ENCODE measurements at regions not wholly inside any gene's neighbourhood (a gene's known extent, or its start where the extent isn't known, plus 50 kb on each side); places are given as distances from the start of the nearest gene placed in this dataset.
A peak's percentile ranks its signal among the peaks of the same experiment; 100 is the strongest.

- intact Hi-C loops (cut with DNase I) = no loop called here
- no peak overlapping the region for H3K27ac ChIP-seq
- no peaks in the 10 kb centered on the region for H3K4me1 ChIP-seq (ENCODE audit: insufficient read depth)
- no peak for DNase-seq
- H3K9me3 ChIP-seq = no peaks in the 10 kb centered on the region
- no peaks in the 10 kb centered on the region for H3K27me3 ChIP-seq
- H3K36me3 ChIP-seq = no peaks in the 10 kb centered on the region
- 73 to 76% (median 75%) methylated on average over 3 of the region's 3 CpGs for WGBS, 3 donors
- TF ChIP-seq CTCF (IDR thresholded peaks at IDR 0.05) (no peak), EP300 (IDR thresholded peaks at IDR 0.05) (no peak), POLR2A (IDR thresholded peaks at IDR 0.05) (no peak)
- no peak overlapping the region for H3K4me3 ChIP-seq
Measured at GRCh38 chr14:51165415-51165814, 70.5 kb upstream of the TRIM9 start.

- TF ChIP-seq POLR2A (IDR thresholded peaks at IDR 0.05) (no peak), EP300 (IDR thresholded peaks at IDR 0.05) (no peak), CTCF (IDR thresholded peaks at IDR 0.05) (no peak)
- H3K36me3 ChIP-seq = no peaks in the 10 kb centered on the region
- H3K27ac ChIP-seq = peak overlapping the region; percentile 22 to 34
- H3K4me3 ChIP-seq = no peak overlapping the region
- intact Hi-C loops (cut with DNase I) = no loop called here
- no peaks in the 10 kb centered on the region for H3K9me3 ChIP-seq
- H3K4me1 ChIP-seq (ENCODE audit: insufficient read depth) = no peaks in the 10 kb centered on the region
- H3K27me3 ChIP-seq = no peaks in the 10 kb centered on the region
- DNase-seq = no peak
Measured at GRCh38 chr14:51167587-51168214, 72.3 kb upstream of the TMX1 start.

GRCh38 chr14:51168215-51168613 lies 71.8 kb upstream of the TMX1 start:
- Histone ChIP-seq H3K4me1 (ENCODE audit: insufficient read depth) (no peaks in the 10 kb centered on the region), H3K27me3 (no peaks in the 10 kb centered on the region), H3K36me3 (no peaks in the 10 kb centered on the region), H3K9me3 (no peaks in the 10 kb centered on the region), H3K4me3 (no peak overlapping the region), H3K27ac (peak overlapping the region; percentile 22 to 34)
- 16 to 25% (median 21%) methylated on average over 2 of the region's 2 CpGs for WGBS, 3 donors
- intact Hi-C loops (cut with DNase I) = no loop called here
- no peak for DNase-seq
- no peak for TF ChIP-seq POLR2A (IDR thresholded peaks at IDR 0.05)
- TF ChIP-seq EP300 (IDR thresholded peaks at IDR 0.05) = no peak
- TF ChIP-seq CTCF (IDR thresholded peaks at IDR 0.05) = no peak

GRCh38 chr14:51173863-51174262 lies 66.2 kb upstream of the TMX1 start:
- Histone ChIP-seq H3K36me3 (no peaks in the 10 kb centered on the region), H3K4me1 (ENCODE audit: insufficient read depth) (no peaks in the 10 kb centered on the region), H3K9me3 (no peaks in the 10 kb centered on the region), H3K4me3 (no peak overlapping the region), H3K27ac (no peak overlapping the region), H3K27me3 (no peaks in the 10 kb centered on the region)
- 68 to 79% (median 74%) methylated on average over 1 of the region's 1 CpG for WGBS, 3 donors
- DNase-seq = no peak
- intact Hi-C loops (cut with DNase I) = no loop called here
- TF ChIP-seq POLR2A (IDR thresholded peaks at IDR 0.05) (no peak), EP300 (IDR thresholded peaks at IDR 0.05) (no peak)

- no peak for DNase-seq
- WGBS, 3 donors = 35 to 42% (median 36%) methylated on average over 4 of the region's 4 CpGs
- H3K4me3 ChIP-seq = no peak overlapping the region
- no peaks in the 10 kb centered on the region for H3K27me3 ChIP-seq
- intact Hi-C loops (cut with DNase I) = no loop called here
- TF ChIP-seq EP300 (IDR thresholded peaks at IDR 0.05) (no peak), POLR2A (IDR thresholded peaks at IDR 0.05) (no peak), CTCF (IDR thresholded peaks at IDR 0.05) (no peak)
- no peak overlapping the region for H3K27ac ChIP-seq
- H3K36me3 ChIP-seq = no peaks in the 10 kb centered on the region
- no peaks in the 10 kb centered on the region for H3K4me1 ChIP-seq (ENCODE audit: insufficient read depth)
- H3K9me3 ChIP-seq = no peaks in the 10 kb centered on the region
Measured at GRCh38 chr14:51176839-51177238, 63.2 kb upstream of the TMX1 start.
